Endodermal cell (in vitro differentiated cells): ENCODE measurements at regions not wholly inside any gene's neighbourhood (a gene's known extent, or its start where the extent isn't known, plus 50 kb on each side); places are given as distances from the start of the nearest gene placed in this dataset.

Experiments used
- DNase-seq: peaks from one replicate; pipeline ENCODE4 v3.0.0-alpha.2; 2017
- H3K27ac ChIP-seq: 2 replicates; pipeline ENCODE4 v1.5.1; 2013; ENCODE audit warnings: mild to moderate bottlenecking, low read depth, low read length, moderate library complexity
- H3K27me3 ChIP-seq: 2 replicates; pipeline ENCODE4 v1.6.1; 2013; ENCODE audit warnings: mild to moderate bottlenecking, low read length, moderate library complexity; ENCODE audit not compliant: insufficient read depth, control insufficient read depth, poor library complexity, severe bottlenecking
- H3K36me3 ChIP-seq: 2 replicates; pipeline ENCODE4 v1.7.0; 2013; ENCODE audit warnings: mild to moderate bottlenecking, low read length, moderate library complexity; ENCODE audit not compliant: control insufficient read depth, insufficient read depth
- H3K4me1 ChIP-seq: one replicate; pipeline ENCODE4 v1.7.0; 2013; ENCODE audit warnings: low read length; ENCODE audit not compliant: control insufficient read depth, insufficient read depth
- H3K4me3 ChIP-seq: 2 replicates; pipeline ENCODE4 v1.5.1; 2013; ENCODE audit warnings: mild to moderate bottlenecking, low read length, moderate library complexity
- H3K9ac ChIP-seq: 2 replicates; pipeline ENCODE4 v1.6.1; 2013; ENCODE audit warnings: mild to moderate bottlenecking, low read length, moderate library complexity; ENCODE audit not compliant: poor library complexity, severe bottlenecking; ENCODE audit errors: extremely low read depth
- H3K9me3 ChIP-seq: 2 replicates; pipeline ENCODE4 v1.6.1; 2013; ENCODE audit warnings: mild to moderate bottlenecking, low read length, moderate library complexity; ENCODE audit not compliant: control insufficient read depth
- H3K27ac Mint-ChIP-seq: 2 replicates; pipeline ENCODE4 v1.8.0; 2020; ENCODE audit warnings: mixed read lengths
- H3K27me3 Mint-ChIP-seq: 2 replicates; pipeline ENCODE4 v1.8.0; 2021; ENCODE audit warnings: mild to moderate bottlenecking, mixed read lengths; ENCODE audit not compliant: insufficient read depth
- H3K36me3 Mint-ChIP-seq: 2 replicates; pipeline ENCODE4 v1.8.0; 2020; ENCODE audit warnings: low read depth, mixed read lengths
- H3K4me1 Mint-ChIP-seq: 2 replicates; pipeline ENCODE4 v1.8.0; 2020; ENCODE audit warnings: mixed read lengths
- H3K4me3 Mint-ChIP-seq: 2 replicates; pipeline ENCODE4 v1.8.0; 2020; ENCODE audit warnings: mild to moderate bottlenecking, moderate library complexity, mixed read lengths
- H3K9me3 Mint-ChIP-seq: 2 replicates; pipeline ENCODE4 v1.8.0; 2020; ENCODE audit warnings: mild to moderate bottlenecking, mixed read lengths
- WGBS, 2 experiments: methylation state at CpG; one replicate each; pipeline versions ENCODE4 v1.1.5 to v1.1.7; 2013; ENCODE audit warnings: missing lambda C conversion rate in 2 of 2, mixed read lengths in 1 of 2; ENCODE audit not compliant: insufficient coverage in 1 of 2, insufficient read length in 1 of 2; 5-methylcytosine and 5-hydroxymethylcytosine counted together
- TF ChIP-seq, protein P1 (sequence below): fragments of 200-600 bp; sonication (generic); conservative IDR thresholded peaks from 2 replicates; pipeline ENCODE4 v1.5.0; 2021; ENCODE audit warnings: antibody characterized with exemption, mild to moderate bottlenecking

DNA sequence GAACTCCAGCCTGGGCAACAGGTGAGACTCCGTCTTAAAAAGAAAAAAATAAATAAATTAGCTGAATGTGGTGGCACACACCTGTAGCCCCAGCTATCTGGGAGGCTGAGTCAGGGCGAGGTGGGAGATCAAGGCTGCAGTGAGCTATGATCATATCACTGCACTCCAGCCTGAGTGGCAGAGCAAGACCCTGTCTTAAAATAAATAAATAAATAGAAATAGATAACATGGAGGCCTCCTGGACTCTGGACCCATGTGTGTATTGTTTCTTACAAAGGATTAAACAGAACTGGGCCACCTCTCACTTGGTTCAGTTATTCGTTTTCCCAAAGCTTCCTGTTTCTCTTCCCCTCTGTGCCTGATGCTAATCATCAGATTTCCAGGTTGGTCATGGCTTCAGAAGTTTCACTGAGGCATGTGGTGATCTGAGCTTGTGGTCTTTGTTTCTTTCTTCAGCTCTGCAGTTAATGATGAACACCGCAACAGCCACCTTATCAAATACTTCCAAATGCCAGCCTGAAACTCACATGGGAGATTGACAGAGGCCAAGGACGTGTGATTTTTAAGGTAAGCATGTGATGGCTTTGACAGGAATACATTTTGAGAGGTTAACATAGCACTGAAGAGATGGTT, 83.3 kb upstream of the MAP4K4 start:
- WGBS, 2 experiments = 92 to 100% methylated on average over 3 to 5 of the region's 5 CpGs
- no peak overlapping the region for H3K27ac Mint-ChIP-seq
- no peaks in the 10 kb centered on the region for H3K4me1 ChIP-seq
- H3K4me1 Mint-ChIP-seq = peaks cover 4% of the 10 kb centered on the region
- H3K27me3 Mint-ChIP-seq = no peaks in the 10 kb centered on the region
- H3K9me3 Mint-ChIP-seq = no peaks in the 10 kb centered on the region
- TF ChIP-seq, protein P1, sequence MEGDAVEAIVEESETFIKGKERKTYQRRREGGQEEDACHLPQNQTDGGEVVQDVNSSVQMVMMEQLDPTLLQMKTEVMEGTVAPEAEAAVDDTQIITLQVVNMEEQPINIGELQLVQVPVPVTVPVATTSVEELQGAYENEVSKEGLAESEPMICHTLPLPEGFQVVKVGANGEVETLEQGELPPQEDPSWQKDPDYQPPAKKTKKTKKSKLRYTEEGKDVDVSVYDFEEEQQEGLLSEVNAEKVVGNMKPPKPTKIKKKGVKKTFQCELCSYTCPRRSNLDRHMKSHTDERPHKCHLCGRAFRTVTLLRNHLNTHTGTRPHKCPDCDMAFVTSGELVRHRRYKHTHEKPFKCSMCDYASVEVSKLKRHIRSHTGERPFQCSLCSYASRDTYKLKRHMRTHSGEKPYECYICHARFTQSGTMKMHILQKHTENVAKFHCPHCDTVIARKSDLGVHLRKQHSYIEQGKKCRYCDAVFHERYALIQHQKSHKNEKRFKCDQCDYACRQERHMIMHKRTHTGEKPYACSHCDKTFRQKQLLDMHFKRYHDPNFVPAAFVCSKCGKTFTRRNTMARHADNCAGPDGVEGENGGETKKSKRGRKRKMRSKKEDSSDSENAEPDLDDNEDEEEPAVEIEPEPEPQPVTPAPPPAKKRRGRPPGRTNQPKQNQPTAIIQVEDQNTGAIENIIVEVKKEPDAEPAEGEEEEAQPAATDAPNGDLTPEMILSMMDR = no peak
- H3K4me3 Mint-ChIP-seq = no peak overlapping the region
- no peaks in the 10 kb centered on the region for H3K9me3 ChIP-seq
- no peak overlapping the region for H3K9ac ChIP-seq
- no peaks in the 10 kb centered on the region for H3K27me3 ChIP-seq
- H3K36me3 Mint-ChIP-seq = no peaks in the 10 kb centered on the region
- no peak for DNase-seq
- no peak overlapping the region for H3K27ac ChIP-seq
- H3K36me3 ChIP-seq = no peaks in the 10 kb centered on the region
- H3K4me3 ChIP-seq = no peak overlapping the region

DNA sequence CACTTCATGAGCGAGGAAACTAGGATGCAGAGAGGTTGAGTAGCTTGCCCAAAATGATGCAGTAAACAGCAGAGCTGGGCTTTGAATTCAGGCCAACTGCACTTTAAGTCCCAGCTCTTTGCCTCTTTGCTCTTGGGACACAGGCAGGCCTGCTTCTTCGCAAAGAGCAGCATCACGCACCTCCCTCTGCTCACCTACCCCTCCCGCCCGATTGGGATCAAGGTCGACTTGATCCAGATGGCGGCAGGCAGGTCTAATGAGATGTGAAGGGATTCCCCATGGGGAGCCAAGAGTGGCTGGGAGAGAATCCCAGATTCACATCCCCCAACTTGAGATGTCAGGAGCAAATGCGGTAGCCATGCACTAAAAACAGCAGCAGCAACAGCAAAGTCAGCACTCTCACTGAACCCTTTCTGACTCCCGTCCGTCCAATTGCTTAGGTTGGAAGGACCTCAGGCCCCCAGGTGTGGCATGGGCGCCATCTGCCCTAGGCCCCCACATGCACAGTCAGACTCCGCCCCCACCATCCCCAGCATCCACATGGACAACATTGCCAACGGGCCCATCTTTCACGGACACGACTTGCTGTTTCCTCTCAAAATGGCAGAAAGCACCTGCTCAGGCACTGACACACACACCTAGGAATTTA, 84.3 kb upstream of the MAP4K4 start:
- Mint-ChIP-seq H3K4me3 (no peak overlapping the region), H3K4me1 (peaks cover 4% of the 10 kb centered on the region), H3K27ac (no peak overlapping the region), H3K9me3 (no peaks in the 10 kb centered on the region), H3K36me3 (no peaks in the 10 kb centered on the region), H3K27me3 (no peaks in the 10 kb centered on the region)
- peak; percentile 65 for DNase-seq
- WGBS, 2 experiments = 91 to 94% methylated on average over 6 to 15 of the region's 15 CpGs
- Histone ChIP-seq H3K4me3 (no peak overlapping the region), H3K27ac (no peak overlapping the region), H3K9me3 (no peaks in the 10 kb centered on the region), H3K4me1 (no peaks in the 10 kb centered on the region), H3K9ac (no peak overlapping the region), H3K27me3 (no peaks in the 10 kb centered on the region), H3K36me3 (no peaks in the 10 kb centered on the region)
- TF ChIP-seq, protein P1 = no peak

DNA sequence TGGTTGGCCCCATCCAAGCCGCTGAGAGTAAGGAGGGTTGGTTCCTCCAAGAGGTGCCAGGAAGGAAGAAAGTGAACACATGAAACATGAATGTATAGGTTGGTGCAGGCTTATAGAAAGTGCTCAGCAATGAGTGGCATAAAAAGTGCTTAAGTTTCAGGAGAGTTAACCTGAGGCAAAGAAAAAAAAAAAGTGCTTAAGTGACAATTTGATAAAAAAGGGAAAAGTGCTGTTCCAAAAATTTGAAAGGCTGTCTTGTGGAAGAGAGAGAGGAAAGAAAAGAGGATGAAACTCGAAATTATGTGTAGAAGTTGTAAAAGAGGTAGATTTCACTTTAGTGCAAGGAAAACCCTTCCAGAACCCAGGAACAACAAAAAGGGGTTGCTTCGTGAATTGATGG, 85.5 kb upstream of the MAP4K4 start:
- no peak overlapping the region for H3K27ac Mint-ChIP-seq
- H3K36me3 Mint-ChIP-seq = no peaks in the 10 kb centered on the region
- Histone ChIP-seq H3K27me3 (no peaks in the 10 kb centered on the region), H3K9me3 (no peaks in the 10 kb centered on the region), H3K4me3 (no peak overlapping the region), H3K9ac (no peak overlapping the region), H3K4me1 (no peaks in the 10 kb centered on the region), H3K27ac (no peak overlapping the region), H3K36me3 (no peaks in the 10 kb centered on the region)
- TF ChIP-seq, protein P1 = no peak
- no peaks in the 10 kb centered on the region for H3K4me1 Mint-ChIP-seq
- H3K9me3 Mint-ChIP-seq = no peaks in the 10 kb centered on the region
- no peaks in the 10 kb centered on the region for H3K27me3 Mint-ChIP-seq
- WGBS, 2 experiments = 88 to 90% methylated on average over 2 to 3 of the region's 3 CpGs
- no peak overlapping the region for H3K4me3 Mint-ChIP-seq
- no peak for DNase-seq
